ENCODE measurements at regions not wholly inside any gene's neighbourhood (a gene's known extent, or its start where the extent isn't known, plus 50 kb on each side); places are given as distances from the start of the nearest gene placed in this dataset.
"Not testable (repeated sequence)": the region's sequence is repeated elsewhere in the genome, so short reads cannot be mapped to it uniquely, and the experiment has no call there.

DNA sequence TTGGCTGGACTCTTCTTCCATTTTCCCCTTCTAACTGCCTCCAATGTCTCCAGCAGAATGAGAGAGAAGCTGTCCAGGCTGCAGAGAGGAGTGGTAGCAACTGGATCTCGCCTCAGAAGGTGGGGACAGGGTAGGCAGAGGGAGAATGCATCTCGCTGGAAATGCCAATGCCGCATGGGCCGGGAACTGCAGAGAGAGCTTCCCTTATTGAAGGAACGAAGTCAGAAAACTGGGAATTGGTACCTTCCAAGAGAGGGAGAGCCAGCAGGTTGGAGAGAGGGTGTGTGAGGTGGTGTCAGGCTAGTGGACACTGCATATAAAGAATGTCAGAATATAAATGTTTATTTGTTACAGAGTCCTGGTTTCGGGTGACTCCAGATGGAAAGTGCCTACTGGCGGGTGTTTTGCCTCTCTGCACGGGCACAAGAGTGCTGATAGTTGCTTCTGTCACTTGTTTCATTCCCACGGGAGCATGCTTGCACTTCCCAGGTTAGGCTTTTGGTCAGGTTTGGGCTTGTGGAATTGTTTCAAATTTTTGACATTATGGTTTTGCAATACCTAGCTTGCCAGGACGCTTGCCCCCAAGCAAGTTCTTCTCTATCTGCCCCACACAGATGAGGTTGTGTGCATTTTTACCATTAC, 156.8 kb upstream of the STS start:
- H3K27ac ChIP-seq = no peak overlapping the region
- no peak for DNase-seq (ENCODE audit: low read depth, low spot score)

GRCh38 chrX:6989858-6990257, 157.7 kb upstream of the STS start:
- DNase-seq (ENCODE audit: low read depth, low spot score) = no peak
- H3K27ac ChIP-seq = no peak overlapping the region

GRCh38 chrX:6988694-6989093, 158.8 kb upstream of the STS start:
- H3K27ac ChIP-seq; DNase-seq (ENCODE audit: low read depth, low spot score): not testable (repeated sequence)

GRCh38 chrX:6986915-6987314, 160.6 kb upstream of the STS start:
- H3K27ac ChIP-seq = no peak overlapping the region
- DNase-seq (ENCODE audit: low read depth, low spot score) = no peak

DNA sequence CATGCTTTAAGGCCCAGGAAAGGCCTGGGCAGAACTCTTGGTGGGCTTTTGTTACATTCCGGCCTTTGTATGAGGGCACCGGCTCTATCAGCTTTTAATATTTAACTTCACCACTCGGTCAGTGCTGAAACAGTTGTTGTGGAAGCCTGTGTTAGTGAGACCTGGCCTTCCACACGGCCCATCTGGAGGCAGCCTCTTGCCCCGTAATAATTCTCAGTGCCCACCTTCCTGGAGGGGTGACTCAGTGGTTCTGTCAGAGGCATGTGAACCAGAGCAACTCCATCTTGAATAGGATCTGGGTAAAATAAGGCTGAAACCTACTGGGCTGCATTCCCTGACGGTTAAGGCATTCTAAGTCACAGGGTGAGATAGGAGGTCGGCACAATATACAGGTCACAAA, 162.0 kb upstream of the STS start:
- no peak for DNase-seq (ENCODE audit: low read depth, low spot score)
- no peak overlapping the region for H3K27ac ChIP-seq

- no peak for DNase-seq (ENCODE audit: low read depth, low spot score)
- no peak overlapping the region for H3K27ac ChIP-seq
Measured at GRCh38 chrX:6983207-6983955, 164.1 kb upstream of the STS start.

- no peak overlapping the region for H3K27ac ChIP-seq
- DNase-seq (ENCODE audit: low read depth, low spot score) = no peak
Measured at GRCh38 chrX:6981718-6982406, 165.7 kb upstream of the STS start.

DNA sequence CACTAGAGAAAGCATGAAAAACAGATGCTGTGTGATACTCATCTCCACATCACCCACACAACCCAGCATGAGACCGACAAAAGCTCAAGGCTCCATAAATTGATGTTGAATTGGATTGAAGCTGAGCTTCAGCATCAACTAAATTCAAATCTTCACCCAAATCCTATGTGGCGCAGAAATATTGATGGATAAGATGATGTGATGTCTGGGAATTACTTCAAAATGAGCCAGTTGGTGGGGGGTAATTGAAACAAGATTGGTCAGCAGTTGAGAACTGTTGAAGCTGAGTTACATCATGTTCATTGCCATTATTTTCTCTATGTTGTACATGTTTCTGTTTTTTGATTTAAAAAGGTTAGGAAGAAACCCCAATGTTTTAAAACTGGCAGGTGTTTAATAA, 166.5 kb upstream of the STS start:
- no peak for DNase-seq (ENCODE audit: low read depth, low spot score)
- H3K27ac ChIP-seq = no peak overlapping the region

DNA sequence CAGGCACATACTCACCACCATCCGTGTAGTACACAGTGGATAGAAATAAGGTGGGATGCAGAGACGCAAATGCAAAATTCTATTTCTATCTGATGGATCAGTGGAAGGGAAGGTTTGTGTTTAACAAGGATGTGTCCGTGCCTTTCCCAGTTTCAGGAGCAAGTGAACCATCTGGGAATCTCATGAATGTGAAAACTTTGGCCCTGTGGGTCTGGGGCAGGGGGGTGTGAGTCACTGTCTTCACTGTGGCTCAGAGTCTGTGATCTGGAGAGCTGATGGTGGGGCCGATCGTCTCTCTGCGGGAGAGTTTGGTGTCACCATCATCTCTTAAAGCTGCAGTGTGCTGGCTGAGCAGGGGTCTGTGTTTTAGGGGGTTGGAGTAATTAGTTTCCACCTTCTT, 179.3 kb upstream of the STS start:
- no peak overlapping the region for H3K27ac ChIP-seq
- DNase-seq (ENCODE audit: low read depth, low spot score) = no peak

GRCh38 chrX:6965729-6966128, 181.8 kb upstream of the STS start:
- no peak overlapping the region for H3K27ac ChIP-seq
- DNase-seq (ENCODE audit: low read depth, low spot score) = no peak

DNA sequence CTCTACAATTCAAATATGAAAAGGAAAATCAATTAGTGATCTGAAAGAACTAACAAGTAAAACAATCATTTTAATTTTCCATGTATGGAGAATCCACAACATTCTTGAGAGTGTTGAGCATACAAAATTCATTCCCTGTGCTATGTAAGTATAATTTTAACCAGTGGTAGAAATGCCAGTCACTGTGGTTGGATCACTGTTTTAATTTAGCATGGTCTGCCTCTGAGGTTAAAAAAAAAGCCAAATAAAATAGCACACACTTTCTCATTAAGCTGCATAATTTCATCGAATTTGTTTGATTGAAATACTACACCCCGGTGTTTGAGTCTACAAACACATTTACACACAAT, 185.5 kb upstream of the STS start:
- H3K27ac ChIP-seq = no peak overlapping the region
- no peak for DNase-seq (ENCODE audit: low read depth, low spot score)

DNA sequence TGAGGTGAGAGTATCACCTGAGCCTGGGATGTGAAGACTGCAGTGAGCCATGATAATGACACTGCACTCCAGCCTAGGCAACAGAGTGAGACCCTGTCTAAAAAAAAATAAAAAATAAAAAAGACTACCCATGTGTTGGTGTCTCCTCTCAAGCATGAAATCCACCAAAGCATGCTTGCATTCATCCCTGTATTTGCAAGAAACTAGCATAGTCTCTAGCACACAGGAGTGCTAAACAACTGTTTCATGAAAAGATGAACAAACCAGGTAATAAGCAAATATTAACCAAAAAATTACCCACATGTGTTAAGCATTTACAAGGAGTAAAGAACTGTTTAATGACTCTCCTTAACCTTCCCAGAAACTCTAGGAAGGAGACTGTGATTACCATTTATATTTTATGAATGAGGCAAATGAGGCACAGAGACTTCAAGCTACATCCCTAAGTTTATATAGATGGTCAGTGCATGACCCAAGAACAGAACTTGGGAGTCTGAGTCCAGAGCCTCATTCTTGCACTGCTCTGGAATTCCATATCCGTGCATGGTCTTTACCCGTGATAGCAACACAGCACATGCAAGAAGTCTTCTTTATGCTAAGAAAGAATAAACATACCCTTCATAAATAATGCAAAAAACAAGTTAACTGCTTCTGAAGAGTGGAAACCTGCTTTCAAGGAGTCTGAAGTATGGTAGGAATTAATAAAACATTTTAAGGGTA, 186.1 kb upstream of the STS start:
- no peak for DNase-seq (ENCODE audit: low read depth, low spot score)
- no peak overlapping the region for H3K27ac ChIP-seq

GRCh38 chrX:6959006-6959405, 188.5 kb upstream of the STS start:
- no peak overlapping the region for H3K27ac ChIP-seq
- no peak for DNase-seq (ENCODE audit: low read depth, low spot score)

GRCh38 chrX:6954836-6955235, 192.7 kb upstream of the STS start:
- no peak for DNase-seq (ENCODE audit: low read depth, low spot score)
- H3K27ac ChIP-seq = no peak overlapping the region

- no peak for DNase-seq (ENCODE audit: low read depth, low spot score)
- H3K27ac ChIP-seq = no peak overlapping the region
Measured at GRCh38 chrX:6946168-6946567, 201.3 kb upstream of the STS start.

DNA sequence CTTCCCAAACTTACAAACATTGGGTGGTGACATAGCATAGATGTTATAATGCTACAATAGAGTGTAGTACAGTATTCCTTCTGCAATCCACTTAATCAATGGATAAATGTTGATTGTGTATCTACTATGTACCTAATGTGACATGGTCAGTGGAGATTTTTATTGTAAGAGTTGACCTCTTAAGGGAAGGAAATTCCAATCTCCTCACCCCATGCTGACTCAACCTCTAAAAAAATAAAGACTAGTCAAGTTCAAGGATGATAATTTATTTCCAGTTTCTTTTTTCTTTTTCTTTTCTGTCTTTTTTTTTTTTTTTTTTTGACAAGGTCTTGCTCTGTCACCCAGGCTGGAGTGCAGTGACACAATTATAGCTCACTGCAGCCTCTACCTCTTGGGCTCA, 206.5 kb upstream of the STS start:
- no peak overlapping the region for H3K27ac ChIP-seq

DNA sequence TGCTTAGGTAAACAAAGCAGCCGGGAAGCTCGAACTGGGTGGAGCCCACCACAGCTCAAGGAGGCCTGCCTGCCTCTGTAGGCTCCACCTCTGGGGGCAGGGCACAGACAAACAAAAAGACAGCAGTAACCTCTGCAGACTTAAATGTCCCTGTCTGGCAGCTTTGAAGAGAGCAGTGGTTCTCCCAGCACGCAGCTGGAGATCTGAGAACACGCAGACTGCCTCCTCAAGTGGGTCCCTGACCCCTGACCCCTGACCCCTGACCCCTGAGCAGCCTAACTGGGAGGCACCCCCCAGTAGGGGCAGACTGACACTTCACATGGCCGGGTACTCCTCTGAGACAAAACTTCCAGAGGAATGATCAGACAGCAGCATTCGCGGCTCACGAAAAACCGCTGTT, 214.6 kb upstream of the STS start:
- not testable (repeated sequence) for H3K27ac ChIP-seq; DNase-seq (ENCODE audit: low read depth, low spot score)

More for the DNA sequence above, 206.5 kb upstream of the STS start:
- DNase-seq (ENCODE audit: low read depth, low spot score) = no peak

GRCh38 chrX:6930307-6930849, 217.1 kb upstream of the STS start:
- no peak for DNase-seq (ENCODE audit: low read depth, low spot score)
- H3K27ac ChIP-seq = no peak overlapping the region

- no peak for DNase-seq (ENCODE audit: low read depth, low spot score)
- no peak overlapping the region for H3K27ac ChIP-seq
Measured at GRCh38 chrX:6924443-6925077, 223.0 kb upstream of the STS start.

- no peak for DNase-seq (ENCODE audit: low read depth, low spot score)
- no peak overlapping the region for H3K27ac ChIP-seq
Measured at GRCh38 chrX:6917666-6918065, 229.8 kb upstream of the STS start.
